WERI-Rb-1 (cell line): ENCODE measurements at regions not wholly inside any gene's neighbourhood (a gene's known extent, or its start where the extent isn't known, plus 50 kb on each side); places are given as distances from the start of the nearest gene placed in this dataset.
"Not testable (repeated sequence)": the region's sequence is repeated elsewhere in the genome, so short reads cannot be mapped to it uniquely, and the experiment has no call there.

Experiments used
- DNase-seq: peaks from one replicate; pipeline ENCODE4 v3.0.0-alpha.2; 2020
- H3K27ac ChIP-seq: fragments of 250-450 bp; sonication (Bioruptor Pico); 2 replicates; pipeline ENCODE4 v1.5.1; 2020; ENCODE audit warnings: mild to moderate bottlenecking, moderate library complexity
- H3K27me3 ChIP-seq: fragments of 250-450 bp; sonication (Bioruptor Pico); 2 replicates; pipeline ENCODE4 v1.5.1; 2021; ENCODE audit warnings: mild to moderate bottlenecking, low read depth, moderate library complexity; ENCODE audit not compliant: insufficient read depth, severe bottlenecking
- H3K36me3 ChIP-seq: fragments of 250-450 bp; sonication (Bioruptor Pico); 2 replicates; pipeline ENCODE4 v1.5.1; 2020; ENCODE audit warnings: mild to moderate bottlenecking, moderate library complexity
- H3K4me3 ChIP-seq: 2 replicates; pipeline ENCODE4 v1.5.1; 2011; ENCODE audit warnings: low read depth, mild to moderate bottlenecking, control low read depth, low read length
- H3K9me3 ChIP-seq: fragments of 250-450 bp; sonication (Bioruptor Pico); 2 replicates; pipeline ENCODE4 v1.5.1; 2021; ENCODE audit warnings: mild to moderate bottlenecking, moderate library complexity; ENCODE audit not compliant: severe bottlenecking
- TF ChIP-seq, protein P1 (sequence below): IDR thresholded peaks from 2 replicates; pipeline ENCODE4 v1.5.1; 2011; ENCODE audit warnings: low read depth, mild to moderate bottlenecking, control low read depth, inconsistent platforms, low read length

DNA sequence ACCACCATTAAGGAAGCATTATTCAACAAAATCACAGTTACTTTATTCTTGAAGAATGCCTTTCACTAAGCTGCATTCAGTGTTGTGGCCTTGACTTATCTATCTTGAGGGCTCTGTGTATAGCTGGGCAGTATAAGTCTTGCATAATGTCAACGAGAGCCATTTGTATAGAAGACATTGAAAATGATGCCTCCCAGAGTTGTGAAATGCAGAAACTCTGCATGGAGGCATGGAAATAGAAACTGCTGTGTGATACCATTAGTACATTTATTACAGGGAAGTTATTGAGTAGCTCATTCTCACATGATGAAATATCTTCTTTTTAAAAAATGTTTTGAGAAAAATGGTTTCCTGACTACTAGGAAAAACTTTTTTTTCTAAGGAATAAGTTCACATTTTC lies 111.4 kb upstream of the SNX7 start:
- DNase-seq: no peak
- no peak overlapping the region for H3K4me3 ChIP-seq
- TF ChIP-seq, protein P1, sequence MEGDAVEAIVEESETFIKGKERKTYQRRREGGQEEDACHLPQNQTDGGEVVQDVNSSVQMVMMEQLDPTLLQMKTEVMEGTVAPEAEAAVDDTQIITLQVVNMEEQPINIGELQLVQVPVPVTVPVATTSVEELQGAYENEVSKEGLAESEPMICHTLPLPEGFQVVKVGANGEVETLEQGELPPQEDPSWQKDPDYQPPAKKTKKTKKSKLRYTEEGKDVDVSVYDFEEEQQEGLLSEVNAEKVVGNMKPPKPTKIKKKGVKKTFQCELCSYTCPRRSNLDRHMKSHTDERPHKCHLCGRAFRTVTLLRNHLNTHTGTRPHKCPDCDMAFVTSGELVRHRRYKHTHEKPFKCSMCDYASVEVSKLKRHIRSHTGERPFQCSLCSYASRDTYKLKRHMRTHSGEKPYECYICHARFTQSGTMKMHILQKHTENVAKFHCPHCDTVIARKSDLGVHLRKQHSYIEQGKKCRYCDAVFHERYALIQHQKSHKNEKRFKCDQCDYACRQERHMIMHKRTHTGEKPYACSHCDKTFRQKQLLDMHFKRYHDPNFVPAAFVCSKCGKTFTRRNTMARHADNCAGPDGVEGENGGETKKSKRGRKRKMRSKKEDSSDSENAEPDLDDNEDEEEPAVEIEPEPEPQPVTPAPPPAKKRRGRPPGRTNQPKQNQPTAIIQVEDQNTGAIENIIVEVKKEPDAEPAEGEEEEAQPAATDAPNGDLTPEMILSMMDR: no peak
- H3K36me3 ChIP-seq: no peaks in the 10 kb centered on the region
- H3K27ac ChIP-seq: no peak overlapping the region
- H3K9me3 ChIP-seq: no peaks in the 10 kb centered on the region
- H3K27me3 ChIP-seq: no peaks in the 10 kb centered on the region

DNA sequence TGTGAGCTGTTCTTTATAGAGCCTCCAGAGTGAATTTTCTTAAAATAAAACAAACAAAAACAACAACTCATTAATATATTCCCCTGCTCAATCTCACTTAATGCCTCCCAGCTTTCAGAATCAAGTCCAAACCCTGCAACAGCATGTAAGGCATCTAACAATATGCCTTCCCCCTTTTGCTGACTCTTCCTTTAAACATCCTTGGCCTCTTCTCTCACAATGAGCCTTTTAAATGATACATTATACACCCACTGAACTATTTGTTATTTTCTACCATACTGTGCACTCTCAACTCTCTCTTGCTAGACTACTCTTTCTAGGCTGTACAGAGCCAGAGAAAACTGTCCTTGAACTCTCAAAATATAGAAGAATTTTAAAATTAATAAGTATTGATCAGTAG lies 115.2 kb upstream of the SNX7 start:
- TF ChIP-seq, protein P1: no peak
- H3K9me3 ChIP-seq: no peaks in the 10 kb centered on the region
- DNase-seq: no peak
- H3K27me3 ChIP-seq: no peaks in the 10 kb centered on the region
- H3K36me3 ChIP-seq: no peaks in the 10 kb centered on the region
- no peak overlapping the region for H3K4me3 ChIP-seq
- H3K27ac ChIP-seq: no peak overlapping the region

DNA sequence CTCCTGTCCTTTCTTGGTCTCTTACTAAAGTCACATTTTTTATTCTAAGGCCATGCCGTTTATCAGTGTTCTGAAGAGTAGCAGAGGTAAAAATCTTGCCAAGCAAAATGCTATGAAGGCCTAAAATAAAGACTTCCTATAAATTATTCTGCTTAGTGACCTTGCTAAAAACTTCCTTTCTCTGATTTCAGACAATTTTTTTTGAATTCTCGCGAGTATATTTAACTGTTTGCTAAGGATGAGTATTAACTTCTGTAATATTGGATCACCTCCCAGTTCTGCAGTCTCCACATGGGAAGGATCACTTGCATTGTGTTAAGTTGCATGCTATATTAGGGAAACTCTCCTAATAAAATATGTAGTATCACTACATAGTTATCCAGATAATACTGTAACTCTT lies 123.4 kb upstream of the SNX7 start:
- no peak for DNase-seq
- Histone ChIP-seq H3K9me3 (no peaks in the 10 kb centered on the region), H3K4me3 (no peak overlapping the region), H3K36me3 (no peaks in the 10 kb centered on the region), H3K27me3 (no peaks in the 10 kb centered on the region), H3K27ac (no peak overlapping the region)
- TF ChIP-seq, protein P1: no peak

DNA sequence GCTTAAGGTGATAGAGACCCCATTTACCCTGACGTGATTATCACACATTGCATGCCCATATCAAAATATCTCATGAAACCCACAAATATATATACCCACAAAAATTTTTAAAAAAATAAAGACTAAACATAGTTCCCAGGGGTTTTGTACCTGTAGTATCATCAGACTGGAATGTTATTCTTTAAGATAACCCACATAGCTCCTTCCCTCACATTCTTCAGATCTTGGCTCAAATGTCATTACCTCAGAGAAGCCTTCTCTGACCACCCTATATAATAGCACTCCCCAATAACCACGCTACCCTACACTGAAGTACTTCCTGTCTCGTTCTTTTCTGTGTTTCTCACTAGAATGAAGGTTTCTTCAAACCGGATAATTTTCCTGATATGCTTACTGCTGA lies 138.3 kb upstream of the SNX7 start:
- Histone ChIP-seq H3K27ac (no peak overlapping the region), H3K36me3 (no peaks in the 10 kb centered on the region), H3K4me3 (no peak overlapping the region), H3K9me3 (no peaks in the 10 kb centered on the region), H3K27me3 (no peaks in the 10 kb centered on the region)
- TF ChIP-seq, protein P1: no peak
- no peak for DNase-seq

DNA sequence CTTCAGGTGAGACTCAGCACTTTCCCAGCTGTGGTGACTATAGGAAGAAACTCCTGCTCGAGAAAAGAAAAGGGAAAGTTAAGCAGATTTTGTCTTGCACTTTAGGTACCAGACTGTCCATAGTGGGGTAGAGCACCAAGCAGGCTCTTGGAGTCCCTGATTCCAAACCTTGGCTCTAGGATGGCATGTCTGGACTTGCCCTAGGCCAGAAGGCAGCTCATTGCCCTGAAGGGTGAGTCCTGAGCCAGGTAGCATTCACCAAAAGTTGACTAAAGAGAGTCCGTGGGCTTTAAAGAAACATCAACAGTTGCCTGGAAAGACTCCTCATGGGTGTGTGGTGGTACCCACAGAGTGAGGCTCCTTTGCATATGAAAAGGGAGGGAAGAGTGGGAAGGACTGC lies 145.2 kb upstream of the SNX7 start:
- no peak overlapping the region for H3K4me3 ChIP-seq
- no peaks in the 10 kb centered on the region for H3K36me3 ChIP-seq
- DNase-seq: no peak
- H3K27me3 ChIP-seq: no peaks in the 10 kb centered on the region
- H3K9me3 ChIP-seq: no peaks in the 10 kb centered on the region
- TF ChIP-seq, protein P1: no peak
- H3K27ac ChIP-seq: no peak overlapping the region

DNA sequence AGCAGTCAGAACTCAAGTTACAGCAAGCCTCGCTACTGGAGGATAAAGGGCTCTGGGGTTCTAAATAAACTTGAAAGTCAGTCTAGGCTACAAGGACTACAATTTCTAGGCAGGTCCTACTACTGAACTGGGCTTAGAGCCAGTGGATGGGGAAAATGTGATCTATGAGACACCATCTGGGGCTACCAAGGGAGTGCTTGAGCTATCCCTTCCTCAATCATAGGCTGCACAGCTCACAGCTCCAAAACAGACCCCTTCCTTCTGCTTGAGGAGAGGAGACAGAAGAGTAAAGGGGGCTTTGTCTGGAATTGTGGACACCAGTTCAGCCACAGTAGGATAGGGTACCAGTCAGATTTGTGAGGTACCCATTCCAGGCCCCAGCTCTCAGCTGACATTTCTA lies 145.8 kb upstream of the SNX7 start:
- Histone ChIP-seq H3K27me3 (no peaks in the 10 kb centered on the region), H3K9me3 (no peaks in the 10 kb centered on the region), H3K4me3 (no peak overlapping the region), H3K27ac (no peak overlapping the region), H3K36me3 (no peaks in the 10 kb centered on the region)
- TF ChIP-seq, protein P1: no peak
- no peak for DNase-seq

DNA sequence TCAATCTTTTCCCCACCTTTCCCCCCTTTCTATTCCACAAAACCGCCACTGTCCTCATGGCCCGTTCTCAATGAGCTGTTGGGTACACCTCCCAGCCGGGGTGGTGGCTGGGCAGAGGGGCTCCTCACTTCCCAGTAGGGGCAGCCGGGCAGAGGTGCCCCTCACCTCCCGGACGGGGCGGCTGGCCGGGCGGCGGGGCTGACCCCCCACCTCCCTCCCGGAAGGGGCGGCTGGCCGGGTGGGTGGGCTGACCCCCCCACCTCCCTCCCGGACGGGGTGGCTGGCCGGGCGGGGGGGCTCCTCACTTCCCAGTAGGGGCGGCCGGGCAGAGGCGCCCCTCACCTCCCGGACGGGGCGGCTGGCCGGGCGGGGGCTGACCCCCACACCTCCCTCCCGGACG lies 149.3 kb upstream of the SNX7 start:
- not testable (repeated sequence) for DNase-seq, H3K36me3 ChIP-seq, H3K27ac ChIP-seq, H3K27me3 ChIP-seq, H3K4me3 ChIP-seq, H3K9me3 ChIP-seq
